Fibroblast of lung (primary cell): ENCODE measurements at regions not wholly inside any gene's neighbourhood (a gene's known extent, or its start where the extent isn't known, plus 50 kb on each side); places are given as distances from the start of the nearest gene placed in this dataset.

Source experiments
- DNase-seq, 2 donors: peaks; one replicate each; pipeline versions ENCODE4 v3.0.0 to v3.0.0-alpha.2; 2010; ENCODE audit warnings: low read depth in 2 of 2
- H2AFZ ChIP-seq: 2 replicates; pipeline ENCODE4 v1.5.1; 2012; ENCODE audit warnings: low read length, control low read depth, inconsistent platforms
- H3K27ac ChIP-seq: 2 replicates; pipeline ENCODE4 v1.5.1; 2011; ENCODE audit warnings: low read length, control low read depth; ENCODE audit not compliant: insufficient read depth
- H3K27me3 ChIP-seq: 2 replicates; pipeline ENCODE4 v1.5.1; 2011; ENCODE audit warnings: mild to moderate bottlenecking, low read length; ENCODE audit not compliant: control insufficient read depth, insufficient read depth
- H3K36me3 ChIP-seq: 2 replicates; pipeline ENCODE4 v1.5.1; 2011; ENCODE audit warnings: low read length; ENCODE audit not compliant: control insufficient read depth, insufficient read depth
- H3K4me1 ChIP-seq: 2 replicates; pipeline ENCODE4 v1.5.1; 2011; ENCODE audit warnings: low read length; ENCODE audit not compliant: control insufficient read depth, insufficient read depth; ENCODE audit errors: extremely low read depth
- H3K4me2 ChIP-seq: 2 replicates; pipeline ENCODE4 v1.5.1; 2011; ENCODE audit warnings: low read length, control low read depth; ENCODE audit not compliant: insufficient read depth; ENCODE audit errors: extremely low read depth
- H3K4me3 ChIP-seq, 4 experiments: fragments of 200-600 bp in 1 of 4; sonication (generic) in 1 of 4; replicated peaks in 1 of 4; 2 replicates each; pipeline ENCODE4 v1.5.1; 2011 to 2016; ENCODE audit warnings: low read length in 4 of 4, low read depth in 3 of 4, mild to moderate bottlenecking in 3 of 4, control low read depth in 2 of 4, inconsistent platforms in 1 of 4, mixed read lengths in 1 of 4; ENCODE audit not compliant: insufficient read depth in 1 of 4; ENCODE audit errors: control extremely low read depth in 1 of 4
- H3K79me2 ChIP-seq: 2 replicates; pipeline ENCODE4 v1.5.1; 2012; ENCODE audit warnings: mild to moderate bottlenecking, low read length, inconsistent platforms; ENCODE audit not compliant: control insufficient read depth, insufficient read depth
- H3K9ac ChIP-seq: 2 replicates; pipeline ENCODE4 v1.5.1; 2011; ENCODE audit warnings: mild to moderate bottlenecking, low read length, control low read depth; ENCODE audit not compliant: insufficient read depth
- H3K9me3 ChIP-seq: 2 replicates; pipeline ENCODE4 v1.5.1; 2012; ENCODE audit warnings: low read depth, low read length; ENCODE audit not compliant: control insufficient read depth, insufficient read depth
- H4K20me1 ChIP-seq: 2 replicates; pipeline ENCODE4 v1.5.1; 2011; ENCODE audit warnings: low read length; ENCODE audit not compliant: control insufficient read depth, insufficient read depth; ENCODE audit errors: extremely low read depth
- CTCF ChIP-seq, 2 donors: IDR thresholded peaks in 1 of 2; conservative IDR thresholded peaks in 1 of 2; 1 replicate in 1 of 2; 2 replicates in 1 of 2; pipeline ENCODE4 v1.5.1; 2011 to 2012; ENCODE audit warnings: low read length in 2 of 2, control low read depth in 1 of 2, inconsistent platforms in 1 of 2, low read depth in 1 of 2, mild to moderate bottlenecking in 1 of 2
- EZH2 ChIP-seq: IDR thresholded peaks from 2 replicates; pipeline ENCODE4 v1.5.1; 2012; ENCODE audit warnings: low read length, control low read depth, mild to moderate bottlenecking; ENCODE audit errors: missing control alignments

GRCh38 chr9:95791695-95792094 is 83.8 kb upstream of the ERCC6L2 start:
- Histone ChIP-seq H2AFZ (no peak overlapping the region), H3K9me3 (no peaks in the 10 kb centered on the region), H3K4me3 (no peak overlapping the region), H3K27me3 (no peaks in the 10 kb centered on the region), H3K4me2 (no peak overlapping the region), H3K36me3 (no peaks in the 10 kb centered on the region), H3K9ac (no peak overlapping the region), H3K79me2 (no peaks in the 10 kb centered on the region), H4K20me1 (no peaks in the 10 kb centered on the region), H3K4me1 (peaks cover 6% of the 10 kb centered on the region), H3K27ac (no peak overlapping the region)
- no peak for TF ChIP-seq EZH2
- no peak for TF ChIP-seq CTCF (conservative IDR thresholded peaks at IDR 0.05 in 1 of 2, IDR thresholded peaks at IDR 0.05 in 1 of 2; ENCODE audit: low read depth in 1 of 2, low read length in 2 of 2)
- DNase-seq: no peak

GRCh38 chr9:95791286-95791685 is 84.2 kb upstream of the ERCC6L2 start:
- Histone ChIP-seq H3K4me2 (no peak overlapping the region), H4K20me1 (no peaks in the 10 kb centered on the region), H3K27me3 (no peaks in the 10 kb centered on the region), H3K27ac (no peak overlapping the region), H3K36me3 (no peaks in the 10 kb centered on the region), H3K4me3 (no peak overlapping the region), H3K9me3 (no peaks in the 10 kb centered on the region), H2AFZ (no peak overlapping the region), H3K79me2 (no peaks in the 10 kb centered on the region), H3K4me1 (peaks cover 6% of the 10 kb centered on the region), H3K9ac (no peak overlapping the region)
- TF ChIP-seq EZH2 (no peak), CTCF (conservative IDR thresholded peaks at IDR 0.05 in 1 of 2, IDR thresholded peaks at IDR 0.05 in 1 of 2; ENCODE audit: low read depth in 1 of 2, low read length in 2 of 2) (no peak)
- DNase-seq: no peak

- Histone ChIP-seq H3K27me3 (no peaks in the 10 kb centered on the region), H3K36me3 (no peaks in the 10 kb centered on the region), H3K9me3 (no peaks in the 10 kb centered on the region), H3K27ac (no peak overlapping the region), H3K79me2 (no peaks in the 10 kb centered on the region), H3K9ac (no peak overlapping the region), H2AFZ (no peak overlapping the region), H3K4me2 (no peak overlapping the region), H3K4me1 (peaks cover 1% of the 10 kb centered on the region), H4K20me1 (no peaks in the 10 kb centered on the region), H3K4me3 (no peak overlapping the region)
- TF ChIP-seq EZH2: no peak
- no peak for TF ChIP-seq CTCF (conservative IDR thresholded peaks at IDR 0.05 in 1 of 2, IDR thresholded peaks at IDR 0.05 in 1 of 2; ENCODE audit: low read depth in 1 of 2, low read length in 2 of 2)
- DNase-seq: no peak
Observed at GRCh38 chr9:95788521-95788991, 86.9 kb upstream of the ERCC6L2 start.
